Body of pancreas (tissue), 4 donors: ENCODE measurements at regions not wholly inside any gene's neighbourhood (a gene's known extent, or its start where the extent isn't known, plus 50 kb on each side); places are given as distances from the start of the nearest gene placed in this dataset.

Source experiments
- ATAC-seq: fragments of 150-250 bp; one replicate; pipeline ENCODE4 v1.9.1; 2016
- DNase-seq, 4 donors: peaks; one replicate each; pipeline ENCODE4 v3.0.0-alpha.2; 2019
- H3K27ac ChIP-seq, 4 donors: fragments of 200-600 bp; sonication (generic); 1 replicate in 3 of 4; 2 replicates in 1 of 4; pipeline versions ENCODE4 v1.5.1 to v1.6.1; 2016 to 2019; ENCODE audit warnings: mild to moderate bottlenecking in 1 of 4, mixed read lengths in 1 of 4, moderate library complexity in 1 of 4
- H3K27me3 ChIP-seq, 2 donors: fragments of 200-600 bp; sonication (generic); one replicate each; pipeline ENCODE4 v1.6.0; 2016; ENCODE audit warnings: mild to moderate bottlenecking in 1 of 2
- H3K36me3 ChIP-seq, 2 donors: fragments of 200-600 bp; sonication (generic); replicated peaks in 1 of 2; 2 replicates each; pipeline ENCODE4 v1.5.1; 2016; ENCODE audit warnings: low read depth in 2 of 2; ENCODE audit not compliant: insufficient read depth in 1 of 2
- H3K4me1 ChIP-seq: fragments of 200-600 bp; sonication (generic); one replicate; pipeline ENCODE4 v1.6.0; 2016
- H3K4me3 ChIP-seq, 2 donors: fragments of 200-600 bp; sonication (generic); 1 replicate in 1 of 2; 2 replicates in 1 of 2; pipeline ENCODE4 v1.5.1; 2016 to 2019
- H3K9me3 ChIP-seq, 3 donors: fragments of 200-600 bp; sonication (generic); 1 replicate in 2 of 3; 2 replicates in 1 of 3; pipeline ENCODE4 v1.5.1; 2016
- CTCF ChIP-seq, 7 experiments: fragments of 450-650 bp in 4 of 7; fragments of 200-600 bp in 3 of 7; sonication (generic) in 3 of 7; IDR thresholded peaks; one replicate each; pipeline ENCODE4 v1.5.1; 2016 to 2019; ENCODE audit warnings: antibody characterized with exemption in 7 of 7
- POLR2A ChIP-seq, 3 donors: fragments of 450-650 bp; IDR thresholded peaks; one replicate each; pipeline ENCODE4 v1.6.1; 2016; ENCODE audit warnings: antibody characterized with exemption in 3 of 3, mild to moderate bottlenecking in 2 of 3
- WGBS, 2 donors: methylation state at CpG; one replicate each; pipeline ENCODE4 v1.1.5; 2017; 5-methylcytosine and 5-hydroxymethylcytosine counted together
- intact Hi-C: fragments of 100-400 bp; cut with DNase I; formaldehyde crosslinking; loops from one replicate; pipeline ENCODE4 v1.15.1; 2023

- peaks cover 5% of the 10 kb centered on the region for H3K4me1 ChIP-seq
- H3K4me3 ChIP-seq = no peak overlapping the region
- H3K27me3 ChIP-seq = no peaks in the 10 kb centered on the region
- no peak overlapping the region for H3K27ac ChIP-seq
- H3K9me3 ChIP-seq = no peaks in the 10 kb centered on the region
- H3K36me3 ChIP-seq = no peaks in the 10 kb centered on the region
- intact Hi-C loops = no loop called here
- no peak for TF ChIP-seq CTCF (IDR thresholded peaks at IDR 0.05)
- TF ChIP-seq POLR2A (IDR thresholded peaks at IDR 0.05) = no peak
- no peak for ATAC-seq
- DNase-seq = no peak
Observed at GRCh38 chr3:74048699-74049098, 424.0 kb upstream of the PDZRN3 start.

GRCh38 chr3:74045000-74045399, 420.3 kb upstream of the PDZRN3 start:
- Histone ChIP-seq H3K9me3 (no peaks in the 10 kb centered on the region), H3K4me3 (no peak overlapping the region), H3K4me1 (peaks cover 5% of the 10 kb centered on the region), H3K36me3 (no peaks in the 10 kb centered on the region), H3K27ac (no peak overlapping the region), H3K27me3 (no peaks in the 10 kb centered on the region)
- DNase-seq (no peak), ATAC-seq (no peak)
- WGBS, 2 donors = 86 to 89% methylated on average over 2 of the region's 2 CpGs
- no peak for TF ChIP-seq CTCF (IDR thresholded peaks at IDR 0.05)
- no peak for TF ChIP-seq POLR2A (IDR thresholded peaks at IDR 0.05)
- intact Hi-C loops = no loop called here

- DNase-seq = no peak
- intact Hi-C loops = no loop called here
Observed at GRCh38 chr3:74041068-74041675, 416.4 kb upstream of the PDZRN3 start.

GRCh38 chr3:74039105-74039504, 414.4 kb upstream of the PDZRN3 start:
- Histone ChIP-seq H3K4me3 (no peak overlapping the region), H3K9me3 (no peaks in the 10 kb centered on the region), H3K4me1 (no peaks in the 10 kb centered on the region), H3K27me3 (no peaks in the 10 kb centered on the region), H3K27ac (no peak overlapping the region), H3K36me3 (no peaks in the 10 kb centered on the region)
- ATAC-seq = no peak
- no peak for DNase-seq
- intact Hi-C loops = no loop called here
- TF ChIP-seq POLR2A (IDR thresholded peaks at IDR 0.05) (no peak), CTCF (IDR thresholded peaks at IDR 0.05) (no peak)
- WGBS, 2 donors = 30 to 41% methylated on average over 1 of the region's 1 CpG

More at GRCh38 chr3:74041068-74041675, 416.4 kb upstream of the PDZRN3 start:
- TF ChIP-seq POLR2A (IDR thresholded peaks at IDR 0.05) (no peak), CTCF (IDR thresholded peaks at IDR 0.05) (no peak)
- no peak overlapping the region for H3K4me3 ChIP-seq
- no peak for ATAC-seq
- H3K27me3 ChIP-seq = no peaks in the 10 kb centered on the region
- no peaks in the 10 kb centered on the region for H3K36me3 ChIP-seq
- no peak overlapping the region for H3K27ac ChIP-seq
- H3K4me1 ChIP-seq = no peaks in the 10 kb centered on the region
- 37 to 64% methylated on average over 6 of the region's 6 CpGs for WGBS, 2 donors
- H3K9me3 ChIP-seq = no peaks in the 10 kb centered on the region

- DNase-seq (no peak), ATAC-seq (no peak)
- H3K36me3 ChIP-seq = no peaks in the 10 kb centered on the region
- TF ChIP-seq CTCF (IDR thresholded peaks at IDR 0.05) (no peak), POLR2A (IDR thresholded peaks at IDR 0.05) (no peak)
- H3K27me3 ChIP-seq = no peaks in the 10 kb centered on the region
- no peak overlapping the region for H3K4me3 ChIP-seq
- H3K27ac ChIP-seq = no peak overlapping the region
- no peaks in the 10 kb centered on the region for H3K9me3 ChIP-seq
- intact Hi-C loops = no loop called here
- no peaks in the 10 kb centered on the region for H3K4me1 ChIP-seq
- 0% methylated on average over 1 of the region's 1 CpG for WGBS, 2 donors
Observed at GRCh38 chr3:74036568-74036967, 411.8 kb upstream of the PDZRN3 start.
